Activated naive CD8-positive, alpha-beta T cell (primary cell): ENCODE measurements at regions not wholly inside any gene's neighbourhood (a gene's known extent, or its start where the extent isn't known, plus 50 kb on each side); places are given as distances from the start of the nearest gene placed in this dataset.

Experiments
- H3K27ac Mint-ChIP-seq: one replicate; pipeline ENCODE4 v1.8.0; 2021; ENCODE audit warnings: mixed read lengths
- H3K27me3 Mint-ChIP-seq: one replicate; pipeline ENCODE4 v1.8.0; 2021; ENCODE audit warnings: mixed read lengths
- H3K36me3 Mint-ChIP-seq: one replicate; pipeline ENCODE4 v1.8.0; 2021; ENCODE audit warnings: mixed read lengths
- H3K4me1 Mint-ChIP-seq: one replicate; pipeline ENCODE4 v1.8.0; 2021; ENCODE audit warnings: low read depth, mixed read lengths
- H3K4me3 Mint-ChIP-seq: one replicate; pipeline ENCODE4 v1.8.0; 2021; ENCODE audit warnings: mild to moderate bottlenecking, mixed read lengths
- H3K9me3 Mint-ChIP-seq: one replicate; pipeline ENCODE4 v1.8.0; 2021; ENCODE audit warnings: low read depth, mixed read lengths

- Mint-ChIP-seq H3K4me1 (peaks cover 99% of the 10 kb centered on the region), H3K4me3 (peak overlapping the region; percentile 57), H3K9me3 (no peaks in the 10 kb centered on the region), H3K27me3 (no peaks in the 10 kb centered on the region), H3K27ac (peak overlapping the region; percentile 98), H3K36me3 (peaks cover 3% of the 10 kb centered on the region)
Measured at GRCh38 chr14:98187281-98187680, 1084.7 kb downstream of the BCL11B start.

GRCh38 chr14:98189062-98189461 lies 1082.9 kb downstream of the BCL11B start:
- H3K4me1 Mint-ChIP-seq: peaks cover 99% of the 10 kb centered on the region

GRCh38 chr14:98189511-98189910 lies 1082.5 kb downstream of the BCL11B start:
- Mint-ChIP-seq H3K4me3 (peak overlapping the region; percentile 80), H3K4me1 (peaks cover 99% of the 10 kb centered on the region), H3K27me3 (no peaks in the 10 kb centered on the region), H3K27ac (peak overlapping the region; percentile 98), H3K9me3 (no peaks in the 10 kb centered on the region), H3K36me3 (peaks cover 5% of the 10 kb centered on the region)

More at GRCh38 chr14:98189062-98189461, 1082.9 kb downstream of the BCL11B start:
- peak overlapping the region; percentile 80 for H3K4me3 Mint-ChIP-seq
- no peaks in the 10 kb centered on the region for H3K9me3 Mint-ChIP-seq
- H3K36me3 Mint-ChIP-seq: peaks cover 3% of the 10 kb centered on the region
- H3K27me3 Mint-ChIP-seq: no peaks in the 10 kb centered on the region
- H3K27ac Mint-ChIP-seq: peak overlapping the region; percentile 98

- Mint-ChIP-seq H3K27ac (peak overlapping the region; percentile 98), H3K36me3 (peaks cover 5% of the 10 kb centered on the region), H3K4me3 (peak overlapping the region; percentile 80), H3K4me1 (peaks cover 99% of the 10 kb centered on the region), H3K27me3 (no peaks in the 10 kb centered on the region), H3K9me3 (no peaks in the 10 kb centered on the region)
Measured at GRCh38 chr14:98189944-98190343, 1082.1 kb downstream of the BCL11B start.

GRCh38 chr14:98192946-98193345 lies 1079.1 kb downstream of the BCL11B start:
- peak overlapping the region; percentile 98 for H3K27ac Mint-ChIP-seq
- no peaks in the 10 kb centered on the region for H3K9me3 Mint-ChIP-seq
- H3K4me1 Mint-ChIP-seq: peaks cover 97% of the 10 kb centered on the region
- H3K4me3 Mint-ChIP-seq: peak overlapping the region; percentile 25
- no peaks in the 10 kb centered on the region for H3K27me3 Mint-ChIP-seq
- H3K36me3 Mint-ChIP-seq: peaks cover 6% of the 10 kb centered on the region

GRCh38 chr14:98194821-98195220 lies 1077.2 kb downstream of the BCL11B start:
- H3K27me3 Mint-ChIP-seq: no peaks in the 10 kb centered on the region
- no peaks in the 10 kb centered on the region for H3K9me3 Mint-ChIP-seq
- H3K36me3 Mint-ChIP-seq: peaks cover 6% of the 10 kb centered on the region
- peak overlapping the region; percentile 98 for H3K27ac Mint-ChIP-seq
- no peak overlapping the region for H3K4me3 Mint-ChIP-seq
- H3K4me1 Mint-ChIP-seq: peaks cover 97% of the 10 kb centered on the region

GRCh38 chr14:98195256-98195655 lies 1076.7 kb downstream of the BCL11B start:
- H3K27me3 Mint-ChIP-seq: no peaks in the 10 kb centered on the region
- H3K27ac Mint-ChIP-seq: peak overlapping the region; percentile 98
- H3K4me1 Mint-ChIP-seq: peaks cover 97% of the 10 kb centered on the region
- no peaks in the 10 kb centered on the region for H3K9me3 Mint-ChIP-seq
- peaks cover 6% of the 10 kb centered on the region for H3K36me3 Mint-ChIP-seq
- peak overlapping the region; percentile 66 for H3K4me3 Mint-ChIP-seq

GRCh38 chr14:98197933-98198332 lies 1074.1 kb downstream of the BCL11B start:
- peak overlapping the region; percentile 44 for H3K4me3 Mint-ChIP-seq
- no peaks in the 10 kb centered on the region for H3K27me3 Mint-ChIP-seq
- H3K36me3 Mint-ChIP-seq: peaks cover 6% of the 10 kb centered on the region
- peaks cover 96% of the 10 kb centered on the region for H3K4me1 Mint-ChIP-seq
- H3K27ac Mint-ChIP-seq: peak overlapping the region; percentile 98
- H3K9me3 Mint-ChIP-seq: no peaks in the 10 kb centered on the region

GRCh38 chr14:98198385-98198784 lies 1073.6 kb downstream of the BCL11B start:
- Mint-ChIP-seq H3K36me3 (peaks cover 6% of the 10 kb centered on the region), H3K27ac (peak overlapping the region; percentile 98), H3K4me1 (peaks cover 95% of the 10 kb centered on the region), H3K27me3 (no peaks in the 10 kb centered on the region), H3K4me3 (peak overlapping the region; percentile 44), H3K9me3 (no peaks in the 10 kb centered on the region)

GRCh38 chr14:98200601-98201000 lies 1071.4 kb downstream of the BCL11B start:
- Mint-ChIP-seq H3K36me3 (peaks cover 4% of the 10 kb centered on the region), H3K9me3 (no peaks in the 10 kb centered on the region), H3K27ac (peak overlapping the region; percentile 98), H3K4me1 (peaks cover 94% of the 10 kb centered on the region), H3K27me3 (no peaks in the 10 kb centered on the region), H3K4me3 (no peak overlapping the region)

GRCh38 chr14:98203421-98203820 lies 1068.6 kb downstream of the BCL11B start:
- Mint-ChIP-seq H3K27ac (peak overlapping the region; percentile 98), H3K27me3 (no peaks in the 10 kb centered on the region), H3K4me1 (peaks cover 96% of the 10 kb centered on the region), H3K36me3 (no peaks in the 10 kb centered on the region), H3K9me3 (no peaks in the 10 kb centered on the region), H3K4me3 (peak overlapping the region; percentile 82)

GRCh38 chr14:98204139-98204538 lies 1067.9 kb downstream of the BCL11B start:
- peak overlapping the region; percentile 82 for H3K4me3 Mint-ChIP-seq
- H3K4me1 Mint-ChIP-seq: peaks cover 96% of the 10 kb centered on the region
- H3K27me3 Mint-ChIP-seq: no peaks in the 10 kb centered on the region
- no peaks in the 10 kb centered on the region for H3K9me3 Mint-ChIP-seq
- H3K27ac Mint-ChIP-seq: peak overlapping the region; percentile 98
- H3K36me3 Mint-ChIP-seq: no peaks in the 10 kb centered on the region

- Mint-ChIP-seq H3K27me3 (no peaks in the 10 kb centered on the region), H3K4me3 (peak overlapping the region; percentile 25), H3K36me3 (no peaks in the 10 kb centered on the region), H3K9me3 (no peaks in the 10 kb centered on the region), H3K4me1 (peaks cover 98% of the 10 kb centered on the region), H3K27ac (peak overlapping the region; percentile 98)
Measured at GRCh38 chr14:98207415-98207814, 1064.6 kb downstream of the BCL11B start.

GRCh38 chr14:98208211-98208611 lies 1063.8 kb downstream of the BCL11B start:
- Mint-ChIP-seq H3K27ac (peak overlapping the region; percentile 98), H3K27me3 (no peaks in the 10 kb centered on the region), H3K4me3 (peak overlapping the region; percentile 75), H3K9me3 (no peaks in the 10 kb centered on the region), H3K36me3 (no peaks in the 10 kb centered on the region), H3K4me1 (peaks cover 98% of the 10 kb centered on the region)

GRCh38 chr14:98208943-98209342 lies 1063.1 kb downstream of the BCL11B start:
- H3K4me3 Mint-ChIP-seq: peak overlapping the region; percentile 75
- peaks cover 95% of the 10 kb centered on the region for H3K4me1 Mint-ChIP-seq
- no peaks in the 10 kb centered on the region for H3K36me3 Mint-ChIP-seq
- no peaks in the 10 kb centered on the region for H3K9me3 Mint-ChIP-seq
- peak overlapping the region; percentile 98 for H3K27ac Mint-ChIP-seq
- H3K27me3 Mint-ChIP-seq: no peaks in the 10 kb centered on the region

GRCh38 chr14:98210045-98210672 lies 1061.8 kb downstream of the BCL11B start:
- Mint-ChIP-seq H3K27me3 (no peaks in the 10 kb centered on the region), H3K27ac (peak overlapping the region; percentile 98), H3K36me3 (no peaks in the 10 kb centered on the region), H3K4me1 (peaks cover 93% of the 10 kb centered on the region), H3K4me3 (peak overlapping the region; percentile 75), H3K9me3 (no peaks in the 10 kb centered on the region)
